ENCODE measurements at regions not wholly inside any gene's neighbourhood (a gene's known extent, or its start where the extent isn't known, plus 50 kb on each side); places are given as distances from the start of the nearest gene placed in this dataset.
"Not testable (repeated sequence)": the region's sequence is repeated elsewhere in the genome, so short reads cannot be mapped to it uniquely, and the experiment has no call there.

GRCh38 chr12:131589221-131589897, 121.5 kb upstream of the SFSWAP start:
- Mint-ChIP-seq H3K27ac (no peak overlapping the region), H3K36me3 (no peaks in the 10 kb centered on the region), H3K9me3 (no peaks in the 10 kb centered on the region)
- ATAC-seq (no peak), DNase-seq (ENCODE audit: low spot score in 2 of 2) (no peak)

- no peak for DNase-seq (ENCODE audit: low spot score in 2 of 2)
- Mint-ChIP-seq H3K9me3 (no peaks in the 10 kb centered on the region), H3K36me3 (no peaks in the 10 kb centered on the region), H3K27ac (no peak overlapping the region)
- ATAC-seq: no peak
Measured at GRCh38 chr12:131589966-131590365, 120.9 kb upstream of the SFSWAP start.

- H3K9me3 Mint-ChIP-seq: no peaks in the 10 kb centered on the region
- DNase-seq (ENCODE audit: low spot score in 2 of 2) (no peak), ATAC-seq (no peak)
- no peak overlapping the region for H3K27ac Mint-ChIP-seq
- no peaks in the 10 kb centered on the region for H3K36me3 Mint-ChIP-seq
Measured at GRCh38 chr12:131591136-131591535, 119.8 kb upstream of the SFSWAP start.

- peak in 1 of 2 donors; percentile 3 for ATAC-seq
- DNase-seq (ENCODE audit: low spot score in 2 of 2): no peak
- Mint-ChIP-seq H3K36me3 (no peaks in the 10 kb centered on the region), H3K9me3 (no peaks in the 10 kb centered on the region), H3K27ac (no peak overlapping the region)
Measured at GRCh38 chr12:131591714-131592709, 118.9 kb upstream of the SFSWAP start.

GRCh38 chr12:131592972-131593371, 117.9 kb upstream of the SFSWAP start:
- Mint-ChIP-seq H3K27ac (peak overlapping the region; percentile 19 to 67), H3K36me3 (no peaks in the 10 kb centered on the region), H3K9me3 (no peaks in the 10 kb centered on the region)
- peak; percentile 92 to 99 for ATAC-seq
- DNase-seq (ENCODE audit: low spot score in 2 of 2): peak in 1 of 2 donors; percentile 35

GRCh38 chr12:131593406-131593805, 117.5 kb upstream of the SFSWAP start:
- Mint-ChIP-seq H3K36me3 (no peaks in the 10 kb centered on the region), H3K9me3 (no peaks in the 10 kb centered on the region), H3K27ac (peak overlapping the region in 1 of 2 donors; percentile 19)
- ATAC-seq: no peak
- no peak for DNase-seq (ENCODE audit: low spot score in 2 of 2)

GRCh38 chr12:131596115-131596514, 114.8 kb upstream of the SFSWAP start:
- DNase-seq (ENCODE audit: low spot score in 2 of 2) (no peak), ATAC-seq (no peak)
- Mint-ChIP-seq H3K9me3 (no peaks in the 10 kb centered on the region), H3K27ac (no peak overlapping the region), H3K36me3 (no peaks in the 10 kb centered on the region)

- no peak for ATAC-seq
- H3K27ac Mint-ChIP-seq: no peak overlapping the region
- DNase-seq (ENCODE audit: low spot score in 2 of 2): no peak
- no peaks in the 10 kb centered on the region for H3K9me3 Mint-ChIP-seq
- no peaks in the 10 kb centered on the region for H3K36me3 Mint-ChIP-seq
Measured at GRCh38 chr12:131597333-131597732, 113.6 kb upstream of the SFSWAP start.

GRCh38 chr12:131598717-131599116, 112.2 kb upstream of the SFSWAP start:
- Mint-ChIP-seq H3K27ac (no peak overlapping the region), H3K9me3 (peaks cover 0 to 3% of the 10 kb centered on the region in 2 donors), H3K36me3 (no peaks in the 10 kb centered on the region)
- ATAC-seq (no peak), DNase-seq (ENCODE audit: low spot score in 2 of 2) (no peak)

GRCh38 chr12:131599190-131600159, 111.4 kb upstream of the SFSWAP start:
- DNase-seq (ENCODE audit: low spot score in 2 of 2) (no peak), ATAC-seq (no peak)
- peaks cover 0 to 3% of the 10 kb centered on the region in 2 donors for H3K9me3 Mint-ChIP-seq
- H3K27ac Mint-ChIP-seq: no peak overlapping the region
- H3K36me3 Mint-ChIP-seq: no peaks in the 10 kb centered on the region

- no peak for ATAC-seq
- Mint-ChIP-seq H3K36me3 (no peaks in the 10 kb centered on the region), H3K9me3 (peaks cover 0 to 3% of the 10 kb centered on the region in 2 donors), H3K27ac (no peak overlapping the region)
- no peak for DNase-seq (ENCODE audit: low spot score in 2 of 2)
Measured at GRCh38 chr12:131600160-131600532, 110.7 kb upstream of the SFSWAP start.

- not testable (repeated sequence) for H3K27ac Mint-ChIP-seq; ATAC-seq; H3K36me3 Mint-ChIP-seq; DNase-seq (ENCODE audit: low spot score in 2 of 2); H3K9me3 Mint-ChIP-seq
Measured at GRCh38 chr12:131601499-131601898, 109.4 kb upstream of the SFSWAP start.

- ATAC-seq (no peak), DNase-seq (ENCODE audit: low spot score in 2 of 2) (no peak)
- Mint-ChIP-seq H3K9me3 (peaks cover 0 to 3% of the 10 kb centered on the region in 2 donors), H3K27ac (peak overlapping the region in 1 of 2 donors; percentile 84), H3K36me3 (peaks cover 0 to 10% of the 10 kb centered on the region in 2 donors)
Measured at GRCh38 chr12:131603106-131603938, 107.6 kb upstream of the SFSWAP start.

- Mint-ChIP-seq H3K27ac (peak overlapping the region; percentile 24 to 84), H3K36me3 (peaks cover 0 to 10% of the 10 kb centered on the region in 2 donors), H3K9me3 (peaks cover 0 to 3% of the 10 kb centered on the region in 2 donors)
- ATAC-seq (peak in 1 of 2 donors; percentile 28), DNase-seq (ENCODE audit: low spot score in 2 of 2) (no peak)
Measured at GRCh38 chr12:131603939-131604795, 106.7 kb upstream of the SFSWAP start.

- no peak overlapping the region for H3K27ac Mint-ChIP-seq
- H3K36me3 Mint-ChIP-seq: peaks cover 0 to 10% of the 10 kb centered on the region in 2 donors
- no peak for ATAC-seq
- H3K9me3 Mint-ChIP-seq: peaks cover 0 to 3% of the 10 kb centered on the region in 2 donors
- DNase-seq (ENCODE audit: low spot score in 2 of 2): no peak
Measured at GRCh38 chr12:131604859-131605258, 106.0 kb upstream of the SFSWAP start.
